IMR-90 (cell line): ENCODE measurements at regions not wholly inside any gene's neighbourhood (a gene's known extent, or its start where the extent isn't known, plus 50 kb on each side); places are given as distances from the start of the nearest gene placed in this dataset.

Experiments
- ATAC-seq: fragments of 200-7000 bp; cut with Tn5 transposase; 2 replicates; pipeline ENCODE4 v1.9.1; 2020; ENCODE audit warnings: low read depth, mild to moderate bottlenecking, moderate library complexity
- BruUV-seq: library from RNA; stranded (reverse); fragments of 400-500 nt; replicated peaks from 2 replicates; lab custom pipeline; 2021; lab: Mats Ljungman, UMichigan
- CTCF ChIA-PET: fragments of 300-600 bp; formaldehyde crosslinking; extraction: SDS; loops from one replicate; lab custom pipeline; 2021; ENCODE audit warnings: antibody characterized with exemption; lab: Yijun Ruan, JAX
- POLR2A ChIA-PET: fragments of 300-600 bp; sonication (Branson Sonifier 250); formaldehyde crosslinking; loops from one replicate; lab custom pipeline; 2022; ENCODE audit warnings: antibody characterized with exemption; ENCODE audit not compliant: unreplicated experiment; lab: Charles Lee
- DNase-seq: peaks from one replicate; pipeline ENCODE4 v3.0.0; 2013
- H2AFZ ChIP-seq: replicated peaks from 2 replicates; pipeline ENCODE3; 2013; ENCODE audit warnings: low read length, mild to moderate bottlenecking; ENCODE audit not compliant: poor library complexity
- H2AK5ac ChIP-seq: 2 replicates; pipeline ENCODE4 v1.6.1; 2013; ENCODE audit warnings: low read depth, low read length, inconsistent platforms
- H2AK9ac ChIP-seq: replicated peaks from 2 replicates; pipeline ENCODE3; 2013; ENCODE audit warnings: mild to moderate bottlenecking, low read depth, low read length, moderate library complexity; ENCODE audit not compliant: poor library complexity
- H2BK120ac ChIP-seq: 2 replicates; pipeline ENCODE4 v1.6.1; 2013; ENCODE audit warnings: low read depth, low read length, inconsistent platforms
- H2BK15ac ChIP-seq: 3 replicates; pipeline ENCODE4 v1.6.1; 2013; ENCODE audit warnings: low read depth, low read length, inconsistent platforms
- H2BK20ac ChIP-seq: 2 replicates; pipeline ENCODE4 v1.6.1; 2013; ENCODE audit warnings: low read depth, mild to moderate bottlenecking, inconsistent platforms, low read length, moderate library complexity
- H2BK5ac ChIP-seq: 2 replicates; pipeline ENCODE4 v1.6.1; 2013; ENCODE audit warnings: mild to moderate bottlenecking, low read depth, low read length, inconsistent platforms; ENCODE audit not compliant: poor library complexity, severe bottlenecking
- H3K14ac ChIP-seq: replicated peaks from 2 replicates; pipeline ENCODE4 v1.6.1; 2013; ENCODE audit warnings: low read depth, low read length, inconsistent platforms
- H3K18ac ChIP-seq: 2 replicates; pipeline ENCODE4 v1.6.1; 2013; ENCODE audit warnings: low read depth, low read length, control low read depth
- H3K23ac ChIP-seq: 2 replicates; pipeline ENCODE4 v1.6.1; 2013; ENCODE audit warnings: low read depth, low read length, inconsistent platforms
- H3K27ac ChIP-seq: 2 replicates; pipeline ENCODE4 v1.5.1; 2013; ENCODE audit warnings: mild to moderate bottlenecking, control low read depth, low read length; ENCODE audit not compliant: insufficient read depth
- H3K27me3 ChIP-seq: 2 replicates; pipeline ENCODE4 v1.6.1; 2013; ENCODE audit warnings: low read length; ENCODE audit not compliant: control insufficient read depth, insufficient read depth
- H3K36me3 ChIP-seq: 2 replicates; pipeline ENCODE4 v1.6.1; 2013; ENCODE audit warnings: low read length, mixed read lengths; ENCODE audit not compliant: control insufficient read depth, insufficient read depth
- H3K4ac ChIP-seq: 2 replicates; pipeline ENCODE4 v1.6.1; 2013; ENCODE audit warnings: low read depth, low read length, inconsistent platforms
- H3K4me1 ChIP-seq: 2 replicates; pipeline ENCODE4 v1.6.1; 2013; ENCODE audit warnings: low read length, mixed read lengths; ENCODE audit not compliant: control insufficient read depth, insufficient read depth
- H3K4me2 ChIP-seq: 2 replicates; pipeline ENCODE4 v1.6.1; 2013; ENCODE audit warnings: low read depth, mild to moderate bottlenecking, control low read depth, low read length, moderate library complexity
- H3K4me3 ChIP-seq: 2 replicates; pipeline ENCODE4 v1.5.1; 2013; ENCODE audit warnings: low read depth, mild to moderate bottlenecking, control low read depth, low read length, moderate library complexity; ENCODE audit not compliant: insufficient read depth
- H3K56ac ChIP-seq: 2 replicates; pipeline ENCODE4 v1.6.1; 2013; ENCODE audit warnings: low read length, inconsistent platforms; ENCODE audit not compliant: insufficient read depth; ENCODE audit errors: extremely low read depth
- H3K79me1 ChIP-seq, 2 experiments: 2 replicates each; pipeline ENCODE4 v1.6.1; 2013; ENCODE audit warnings: low read length in 2 of 2, inconsistent platforms in 1 of 2, low read depth in 1 of 2
- H3K9ac ChIP-seq: 2 replicates; pipeline ENCODE4 v1.6.1; 2013; ENCODE audit warnings: low read depth, low read length, control low read depth
- H3K9me1 ChIP-seq: 2 replicates; pipeline ENCODE4 v1.6.1; 2013; ENCODE audit warnings: low read length, inconsistent platforms; ENCODE audit not compliant: insufficient read depth
- H3K9me3 ChIP-seq: 2 replicates; pipeline ENCODE4 v1.6.1; 2013; ENCODE audit warnings: low read length; ENCODE audit not compliant: control insufficient read depth, insufficient read depth
- H4K20me1 ChIP-seq: 2 replicates; pipeline ENCODE4 v1.6.1; 2013; ENCODE audit warnings: low read length, inconsistent platforms; ENCODE audit not compliant: insufficient read depth
- H4K5ac ChIP-seq: 2 replicates; pipeline ENCODE4 v1.6.1; 2013; ENCODE audit warnings: mild to moderate bottlenecking, low read depth, low read length, control low read depth
- H4K8ac ChIP-seq, 2 experiments: 2 replicates each; pipeline ENCODE4 v1.6.1; 2013; ENCODE audit warnings: low read depth in 2 of 2, low read length in 2 of 2, control low read depth in 1 of 2, inconsistent platforms in 1 of 2
- H4K91ac ChIP-seq: 2 replicates; pipeline ENCODE4 v1.6.1; 2013; ENCODE audit warnings: low read depth, low read length, inconsistent platforms; ENCODE audit not compliant: insufficient read depth
- BHLHE40 ChIP-seq: fragments of 150-350 bp; IDR thresholded peaks from 2 replicates; pipeline ENCODE4 v1.6.1; 2016; ENCODE audit warnings: mild to moderate bottlenecking, low read depth, low read length
- ELK1 ChIP-seq: fragments of 150-350 bp; IDR thresholded peaks from 2 replicates; pipeline ENCODE4 v1.6.1; 2016; ENCODE audit warnings: low read depth, mild to moderate bottlenecking, low read length, moderate library complexity, borderline replicate concordance
- FOS ChIP-seq: fragments of 150-350 bp; IDR thresholded peaks from 2 replicates; pipeline ENCODE4 v1.6.1; 2016; ENCODE audit warnings: low read depth, low read length
- MAFK ChIP-seq: IDR thresholded peaks from 2 replicates; pipeline ENCODE4 v1.6.1; 2012; ENCODE audit warnings: low read depth, low read length, improper control_type of control experiment
- MAZ ChIP-seq: IDR thresholded peaks from 2 replicates; pipeline ENCODE4 v1.6.1; 2012; ENCODE audit warnings: low read depth, mild to moderate bottlenecking, low read length, improper control_type of control experiment, moderate library complexity, borderline replicate concordance
- MXI1 ChIP-seq: IDR thresholded peaks from 2 replicates; pipeline ENCODE4 v1.6.1; 2012; ENCODE audit warnings: low read depth, mild to moderate bottlenecking, low read length, moderate library complexity, borderline replicate concordance
- POLR2A ChIP-seq: IDR thresholded peaks from 2 replicates; pipeline ENCODE4 v1.6.1; 2012; ENCODE audit warnings: mild to moderate bottlenecking, low read depth, low read length
- RFX5 ChIP-seq: IDR thresholded peaks from 2 replicates; pipeline ENCODE4 v1.8.0; 2012; ENCODE audit warnings: low read depth, mild to moderate bottlenecking, low read length, moderate library complexity
- SMC3 ChIP-seq: fragments of 150-350 bp; IDR thresholded peaks from 2 replicates; pipeline ENCODE4 v1.6.1; 2016; ENCODE audit warnings: low read depth, mild to moderate bottlenecking, antibody characterized with exemption, low read length, moderate library complexity
- USF2 ChIP-seq: fragments of 150-350 bp; IDR thresholded peaks from 2 replicates; pipeline ENCODE4 v1.6.1; 2017; ENCODE audit warnings: mild to moderate bottlenecking, antibody characterized with exemption, low read length, low read depth
- WGBS, 2 experiments: methylation state at CpG; one replicate each; pipeline versions ENCODE4 v1.1.5 to v1.1.7; 2013; ENCODE audit warnings: missing lambda C conversion rate in 2 of 2; ENCODE audit not compliant: insufficient read length in 1 of 2; ENCODE audit errors: extremely low coverage in 2 of 2; 5-methylcytosine and 5-hydroxymethylcytosine counted together
- dilution Hi-C: fragments of 300-500 bp; cut with HindIII; formaldehyde crosslinking; loops from one replicate; pipeline ENCODE4 v1.14.3; 2018; ENCODE audit warnings: low sequenced_read_pairs; ENCODE audit not compliant: unreplicated experiment
- in situ Hi-C: fragments of 300-500 bp; cut with MboI; formaldehyde crosslinking; loops from 3 replicates; pipeline ENCODE4 v1.14.3; 2019; ENCODE audit warnings: low sequenced_read_pairs, inconsistent platforms, mixed read lengths
- intact Hi-C: fragments of 100-400 bp; cut with micrococcal nuclease; formaldehyde crosslinking; loops from 2 replicates; pipeline ENCODE4 v1.10.0; 2022
- TF ChIP-seq, protein P1 (sequence below): conservative IDR thresholded peaks from 2 replicates; pipeline ENCODE4 v1.5.1; 2012; ENCODE audit warnings: mild to moderate bottlenecking, low read depth, low read length, improper control_type of control experiment

- DNase-seq (peak; percentile 79), ATAC-seq (peak; percentile 66)
- Histone ChIP-seq H4K91ac (no peak overlapping the region), H3K9me3 (no peaks in the 10 kb centered on the region), H3K27ac (peak overlapping the region; percentile 9; the same call in 1 of the 2 replicates), H2BK120ac (peak overlapping the region; percentile 85), H2AFZ (no peak overlapping the region), H3K23ac (peak overlapping the region; percentile 37; the same call in 1 of the 2 replicates), H3K4me3 (no peak overlapping the region), H2BK15ac (peak overlapping the region; percentile 3; the same call in 1 of the 3 replicates), H3K14ac (no peak overlapping the region), H4K20me1 (no peaks in the 10 kb centered on the region), H3K4me1 (peaks cover 13% of the 10 kb centered on the region), H2AK5ac (0 out of 2 replicates have a peak overlapping the region, but pooled peaks have one; percentile 2), H2BK20ac (peak overlapping the region; percentile 78; the same call in 1 of the 2 replicates), H4K8ac (peak overlapping the region in 1 of 2 experiments; percentile 78; a peak in 2 of 4 replicates), H4K5ac (no peak overlapping the region), H3K27me3 (no peaks in the 10 kb centered on the region), H3K36me3 (no peaks in the 10 kb centered on the region), H3K56ac (no peak overlapping the region), H2AK9ac (no peak overlapping the region), H3K4me2 (no peak overlapping the region), H3K79me1 (no peaks in the 10 kb centered on the region; a peak in 1 of 4 replicates), H3K9ac (no peak overlapping the region), H3K18ac (no peak overlapping the region), H3K9me1 (peaks cover 9% of the 10 kb centered on the region), H3K4ac (peak overlapping the region; percentile 88), H2BK5ac (peak overlapping the region; percentile 82)
- CTCF ChIA-PET = interaction anchor here (0.7 kb wide), 1 partner anchor 19 kb away, joined by 3 read pairs; no protein-coding TSS in a partner anchor
- in situ Hi-C loops (loop anchor here (25.0 kb wide), 2 partner anchors 512 to 1038 kb away; partner anchors contain the start of genes ATP5F1C and KIN), dilution Hi-C loops (no loop called here), intact Hi-C loops (no loop called here)
- POLR2A ChIA-PET = no interaction called here
- WGBS, 2 experiments = no CpG with 5 or more reads among the region's 5 CpGs
- TF ChIP-seq MAZ (no peak), MAFK (no peak), BHLHE40 (peak; percentile 11; the same call in 1 of the 2 replicates), MXI1 (no peak), SMC3 (no peak), RFX5 (no peak), ELK1 (no peak), FOS (0 out of 2 replicates have a peak, but pooled peaks have one; percentile 13), USF2 (no peak), POLR2A (no peak)
- TF ChIP-seq, protein P1, sequence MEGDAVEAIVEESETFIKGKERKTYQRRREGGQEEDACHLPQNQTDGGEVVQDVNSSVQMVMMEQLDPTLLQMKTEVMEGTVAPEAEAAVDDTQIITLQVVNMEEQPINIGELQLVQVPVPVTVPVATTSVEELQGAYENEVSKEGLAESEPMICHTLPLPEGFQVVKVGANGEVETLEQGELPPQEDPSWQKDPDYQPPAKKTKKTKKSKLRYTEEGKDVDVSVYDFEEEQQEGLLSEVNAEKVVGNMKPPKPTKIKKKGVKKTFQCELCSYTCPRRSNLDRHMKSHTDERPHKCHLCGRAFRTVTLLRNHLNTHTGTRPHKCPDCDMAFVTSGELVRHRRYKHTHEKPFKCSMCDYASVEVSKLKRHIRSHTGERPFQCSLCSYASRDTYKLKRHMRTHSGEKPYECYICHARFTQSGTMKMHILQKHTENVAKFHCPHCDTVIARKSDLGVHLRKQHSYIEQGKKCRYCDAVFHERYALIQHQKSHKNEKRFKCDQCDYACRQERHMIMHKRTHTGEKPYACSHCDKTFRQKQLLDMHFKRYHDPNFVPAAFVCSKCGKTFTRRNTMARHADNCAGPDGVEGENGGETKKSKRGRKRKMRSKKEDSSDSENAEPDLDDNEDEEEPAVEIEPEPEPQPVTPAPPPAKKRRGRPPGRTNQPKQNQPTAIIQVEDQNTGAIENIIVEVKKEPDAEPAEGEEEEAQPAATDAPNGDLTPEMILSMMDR = no peak
- no TSS peak for BruUV-seq
Observed at GRCh38 chr10:6748981-6749635, 169.0 kb upstream of the PRKCQ start.
